Activated T-cell treated with anti-CD3 and anti-CD28 coated beads, Interleukin-2, amount 50 U/mL, for 72 hours (primary cell): ENCODE measurements at regions not wholly inside any gene's neighbourhood (a gene's known extent, or its start where the extent isn't known, plus 50 kb on each side); places are given as distances from the start of the nearest gene placed in this dataset.
"Not testable (repeated sequence)": the region's sequence is repeated elsewhere in the genome, so short reads cannot be mapped to it uniquely, and the experiment has no call there.

Experiments used
- ATAC-seq, 2 donors: fragments of 150-1000 bp; cut with Tn5 transposase; replicated peaks in 1 of 2; 2 replicates each; pipeline ENCODE4 v1.10.0; 2021; ENCODE audit warnings: moderate library complexity in 2 of 2, mild to moderate bottlenecking in 1 of 2
- DNase-seq, 2 donors: peaks; one replicate each; pipeline ENCODE4 v3.0.0; 2021 to 2022; ENCODE audit warnings: mixed read lengths in 1 of 2
- H3K27ac Mint-ChIP-seq: one replicate; pipeline ENCODE4 v1.8.0; 2022; ENCODE audit warnings: mild to moderate bottlenecking, moderate library complexity, mixed read lengths
- H3K27me3 Mint-ChIP-seq: one replicate; pipeline ENCODE4 v1.8.0; 2022; ENCODE audit warnings: low read depth, mixed read lengths
- H3K36me3 Mint-ChIP-seq, 2 donors: one replicate each; pipeline ENCODE4 v1.8.0; 2022; ENCODE audit warnings: mixed read lengths in 2 of 2, mild to moderate bottlenecking in 1 of 2; ENCODE audit not compliant: insufficient read depth in 2 of 2
- H3K4me1 Mint-ChIP-seq: one replicate; pipeline ENCODE4 v1.8.0; 2022; ENCODE audit warnings: low read depth, mixed read lengths
- H3K4me3 Mint-ChIP-seq, 2 donors: one replicate each; pipeline ENCODE4 v1.8.0; 2022; ENCODE audit warnings: mild to moderate bottlenecking in 2 of 2, mixed read lengths in 2 of 2, moderate library complexity in 2 of 2
- H3K9me3 Mint-ChIP-seq, 2 donors: one replicate each; pipeline ENCODE4 v1.8.0; 2022; ENCODE audit warnings: mixed read lengths in 2 of 2

- no peak for DNase-seq
- no peak for ATAC-seq
- H3K9me3 Mint-ChIP-seq = peaks cover 5 to 6% of the 10 kb centered on the region in 2 donors
- H3K4me1 Mint-ChIP-seq = no peaks in the 10 kb centered on the region
- no peaks in the 10 kb centered on the region for H3K27me3 Mint-ChIP-seq
- no peaks in the 10 kb centered on the region for H3K36me3 Mint-ChIP-seq
- no peak overlapping the region for H3K27ac Mint-ChIP-seq
- no peak overlapping the region for H3K4me3 Mint-ChIP-seq
These were observed 196.0 kb upstream of the EDNRA start for GRCh38 chr4:147284935-147285334.

GRCh38 chr4:147285751-147286150 is 195.1 kb upstream of the EDNRA start:
- peaks cover 4 to 5% of the 10 kb centered on the region in 2 donors for H3K9me3 Mint-ChIP-seq
- H3K36me3 Mint-ChIP-seq = no peaks in the 10 kb centered on the region
- H3K27me3 Mint-ChIP-seq = no peaks in the 10 kb centered on the region
- H3K4me3 Mint-ChIP-seq = no peak overlapping the region
- ATAC-seq (no peak), DNase-seq (no peak)
- no peaks in the 10 kb centered on the region for H3K4me1 Mint-ChIP-seq
- no peak overlapping the region for H3K27ac Mint-ChIP-seq

- no peaks in the 10 kb centered on the region for H3K27me3 Mint-ChIP-seq
- peaks cover 0 to 2% of the 10 kb centered on the region in 2 donors for H3K9me3 Mint-ChIP-seq
- DNase-seq (no peak), ATAC-seq (no peak)
- no peak overlapping the region for H3K27ac Mint-ChIP-seq
- H3K4me3 Mint-ChIP-seq = no peak overlapping the region
- H3K36me3 Mint-ChIP-seq = no peaks in the 10 kb centered on the region
- H3K4me1 Mint-ChIP-seq = no peaks in the 10 kb centered on the region
These were observed 193.9 kb upstream of the EDNRA start for GRCh38 chr4:147286846-147287587.

- DNase-seq (no peak), ATAC-seq (no peak)
- no peaks in the 10 kb centered on the region for H3K27me3 Mint-ChIP-seq
- H3K36me3 Mint-ChIP-seq = no peaks in the 10 kb centered on the region
- H3K27ac Mint-ChIP-seq = no peak overlapping the region
- H3K4me3 Mint-ChIP-seq = no peak overlapping the region
- H3K9me3 Mint-ChIP-seq = peaks cover 0 to 2% of the 10 kb centered on the region in 2 donors
- H3K4me1 Mint-ChIP-seq = no peaks in the 10 kb centered on the region
These were observed 193.4 kb upstream of the EDNRA start for GRCh38 chr4:147287588-147287890.

GRCh38 chr4:147288512-147288911 is 192.4 kb upstream of the EDNRA start:
- Mint-ChIP-seq H3K27ac (no peak overlapping the region), H3K36me3 (no peaks in the 10 kb centered on the region), H3K9me3 (peaks cover 0 to 2% of the 10 kb centered on the region in 2 donors), H3K27me3 (no peaks in the 10 kb centered on the region), H3K4me3 (no peak overlapping the region), H3K4me1 (no peaks in the 10 kb centered on the region)
- DNase-seq (no peak), ATAC-seq (no peak)

GRCh38 chr4:147289181-147289580 is 191.7 kb upstream of the EDNRA start:
- H3K27ac Mint-ChIP-seq = no peak overlapping the region
- H3K27me3 Mint-ChIP-seq = no peaks in the 10 kb centered on the region
- no peaks in the 10 kb centered on the region for H3K36me3 Mint-ChIP-seq
- H3K4me1 Mint-ChIP-seq = no peaks in the 10 kb centered on the region
- H3K9me3 Mint-ChIP-seq = peaks cover 0 to 4% of the 10 kb centered on the region in 2 donors
- DNase-seq = no peak
- no peak overlapping the region for H3K4me3 Mint-ChIP-seq
- no peak for ATAC-seq

- H3K4me1 Mint-ChIP-seq, H3K27me3 Mint-ChIP-seq, DNase-seq, H3K36me3 Mint-ChIP-seq, H3K27ac Mint-ChIP-seq, H3K9me3 Mint-ChIP-seq, H3K4me3 Mint-ChIP-seq, ATAC-seq: not testable (repeated sequence)
These were observed 188.1 kb upstream of the EDNRA start for GRCh38 chr4:147292604-147293313.

- H3K4me1 Mint-ChIP-seq, H3K9me3 Mint-ChIP-seq, ATAC-seq, H3K4me3 Mint-ChIP-seq, H3K36me3 Mint-ChIP-seq, H3K27me3 Mint-ChIP-seq, DNase-seq, H3K27ac Mint-ChIP-seq: not testable (repeated sequence)
These were observed 187.6 kb upstream of the EDNRA start for GRCh38 chr4:147293314-147293677.

GRCh38 chr4:147299205-147299604 is 181.7 kb upstream of the EDNRA start:
- Mint-ChIP-seq H3K4me3 (no peak overlapping the region), H3K9me3 (peaks cover 4 to 5% of the 10 kb centered on the region in 2 donors), H3K36me3 (no peaks in the 10 kb centered on the region), H3K27ac (no peak overlapping the region), H3K4me1 (no peaks in the 10 kb centered on the region), H3K27me3 (no peaks in the 10 kb centered on the region)
- ATAC-seq = no peak
- DNase-seq = no peak

- no peak overlapping the region for H3K4me3 Mint-ChIP-seq
- no peaks in the 10 kb centered on the region for H3K36me3 Mint-ChIP-seq
- no peaks in the 10 kb centered on the region for H3K27me3 Mint-ChIP-seq
- no peak overlapping the region for H3K27ac Mint-ChIP-seq
- ATAC-seq (no peak), DNase-seq (no peak)
- H3K9me3 Mint-ChIP-seq = no peaks in the 10 kb centered on the region
- H3K4me1 Mint-ChIP-seq = no peaks in the 10 kb centered on the region
These were observed 177.6 kb upstream of the EDNRA start for GRCh38 chr4:147303174-147303872.

GRCh38 chr4:147303873-147304229 is 177.0 kb upstream of the EDNRA start:
- no peak overlapping the region for H3K27ac Mint-ChIP-seq
- H3K4me1 Mint-ChIP-seq = no peaks in the 10 kb centered on the region
- H3K9me3 Mint-ChIP-seq = no peaks in the 10 kb centered on the region
- no peak for DNase-seq
- no peak overlapping the region for H3K4me3 Mint-ChIP-seq
- no peak for ATAC-seq
- no peaks in the 10 kb centered on the region for H3K27me3 Mint-ChIP-seq
- no peaks in the 10 kb centered on the region for H3K36me3 Mint-ChIP-seq

- H3K36me3 Mint-ChIP-seq = no peaks in the 10 kb centered on the region
- no peak for ATAC-seq
- H3K27me3 Mint-ChIP-seq = no peaks in the 10 kb centered on the region
- H3K9me3 Mint-ChIP-seq = no peaks in the 10 kb centered on the region
- no peak overlapping the region for H3K4me3 Mint-ChIP-seq
- H3K27ac Mint-ChIP-seq = no peak overlapping the region
- H3K4me1 Mint-ChIP-seq = no peaks in the 10 kb centered on the region
- no peak for DNase-seq
These were observed 172.8 kb upstream of the EDNRA start for GRCh38 chr4:147307896-147308674.

GRCh38 chr4:147309434-147309833 is 171.5 kb upstream of the EDNRA start:
- Mint-ChIP-seq H3K27me3 (no peaks in the 10 kb centered on the region), H3K36me3 (no peaks in the 10 kb centered on the region), H3K9me3 (no peaks in the 10 kb centered on the region), H3K4me3 (no peak overlapping the region), H3K27ac (no peak overlapping the region), H3K4me1 (no peaks in the 10 kb centered on the region)
- no peak for ATAC-seq
- no peak for DNase-seq
